HG03095 (cell line): ENCODE measurements at regions not wholly inside any gene's neighbourhood (a gene's known extent, or its start where the extent isn't known, plus 50 kb on each side); places are given as distances from the start of the nearest gene placed in this dataset.
"Not testable (repeated sequence)": the region's sequence is repeated elsewhere in the genome, so short reads cannot be mapped to it uniquely, and the experiment has no call there.

Experiments used
- ATAC-seq: cut with Tn5 transposase; IDR thresholded peaks from one replicate; pipeline ENCODE4 v1.9.1; 2021; ENCODE audit warnings: moderate library complexity; ENCODE audit not compliant: unreplicated experiment

GRCh38 chr6:139736325-139736906, 362.0 kb upstream of the CITED2 start:
- peak; percentile 77 for ATAC-seq

GRCh38 chr6:139732451-139732850, 358.0 kb upstream of the CITED2 start:
- no peak for ATAC-seq

GRCh38 chr6:139730340-139730974, 356.0 kb upstream of the CITED2 start:
- no peak for ATAC-seq

GRCh38 chr6:139728876-139729427, 354.5 kb upstream of the CITED2 start:
- ATAC-seq = no peak

GRCh38 chr6:139726272-139726671, 351.8 kb upstream of the CITED2 start:
- not testable (repeated sequence) for ATAC-seq

GRCh38 chr6:139722530-139722929, 348.1 kb upstream of the CITED2 start:
- ATAC-seq = no peak

- no peak for ATAC-seq
Observed at GRCh38 chr6:139721954-139722353, 347.5 kb upstream of the CITED2 start.

- no peak for ATAC-seq
Observed at GRCh38 chr6:139713900-139714506, 339.6 kb upstream of the CITED2 start.

GRCh38 chr6:139713424-139713823, 339.0 kb upstream of the CITED2 start:
- no peak for ATAC-seq

- ATAC-seq = no peak
Observed at GRCh38 chr6:139712830-139713229, 338.4 kb upstream of the CITED2 start.

GRCh38 chr6:139711804-139712585, 337.5 kb upstream of the CITED2 start:
- no peak for ATAC-seq

- no peak for ATAC-seq
Observed at GRCh38 chr6:139710556-139710955, 336.1 kb upstream of the CITED2 start.

GRCh38 chr6:139708337-139709199, 334.1 kb upstream of the CITED2 start:
- no peak for ATAC-seq

GRCh38 chr6:139706912-139707311, 332.5 kb upstream of the CITED2 start:
- no peak for ATAC-seq

- ATAC-seq = no peak
Observed at GRCh38 chr6:139705284-139705683, 330.8 kb upstream of the CITED2 start.

GRCh38 chr6:139703780-139704179, 329.3 kb upstream of the CITED2 start:
- no peak for ATAC-seq

- no peak for ATAC-seq
Observed at GRCh38 chr6:139702706-139703105, 328.3 kb upstream of the CITED2 start.

GRCh38 chr6:139701695-139702094, 327.2 kb upstream of the CITED2 start:
- ATAC-seq = no peak

- no peak for ATAC-seq
Observed at GRCh38 chr6:139701003-139701402, 326.6 kb upstream of the CITED2 start.

- ATAC-seq = no peak
Observed at GRCh38 chr6:139699911-139700310, 325.5 kb upstream of the CITED2 start.
